NCI-H748 (cell line): ENCODE measurements at regions not wholly inside any gene's neighbourhood (a gene's known extent, or its start where the extent isn't known, plus 50 kb on each side); places are given as distances from the start of the nearest gene placed in this dataset.
A peak's percentile ranks its signal among the peaks of the same experiment; 100 is the strongest.

Experiments used
- DNase-seq: peaks from one replicate; lab custom pipeline; 2025; ENCODE audit not compliant: unreplicated experiment; lab: John Stamatoyannopoulos, UW

GRCh38 chr6:40799296-40800140, 212.4 kb upstream of the LRFN2 start:
- DNase-seq: no peak

DNA sequence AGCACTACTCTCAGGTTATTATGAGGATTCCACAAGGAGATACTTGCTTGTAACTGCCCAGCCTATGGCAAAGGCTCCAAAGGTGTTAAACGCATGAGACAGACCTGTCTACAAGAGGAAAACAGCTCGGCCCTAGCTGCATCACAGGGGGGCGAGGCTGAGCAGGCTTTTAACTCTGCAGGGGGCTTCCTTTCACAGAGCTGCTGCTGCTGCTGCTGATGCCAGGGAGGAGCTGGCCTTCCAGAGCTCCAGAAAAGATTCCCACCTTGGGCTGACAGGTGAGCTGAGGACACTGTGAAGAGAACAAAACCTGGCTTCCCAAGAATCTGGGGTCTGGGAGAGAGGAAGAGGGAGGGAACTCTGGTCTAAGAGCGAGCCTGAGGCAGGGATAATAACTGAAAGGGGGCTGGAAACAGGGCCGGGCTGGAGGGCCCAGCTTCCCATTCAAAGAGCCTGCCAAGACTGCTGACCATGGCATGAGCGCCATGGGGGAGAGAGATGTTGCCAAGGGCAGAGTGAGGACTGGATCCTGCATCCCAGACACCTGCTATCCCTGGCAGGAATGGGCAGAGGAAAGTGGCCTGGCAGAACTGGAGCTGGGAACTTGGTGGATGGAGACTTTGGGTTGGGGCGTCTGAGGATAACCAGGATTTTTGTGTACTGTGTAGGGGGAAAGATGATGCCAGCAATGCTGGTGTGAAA, 211.1 kb upstream of the LRFN2 start:
- DNase-seq: peak; percentile 42

DNA sequence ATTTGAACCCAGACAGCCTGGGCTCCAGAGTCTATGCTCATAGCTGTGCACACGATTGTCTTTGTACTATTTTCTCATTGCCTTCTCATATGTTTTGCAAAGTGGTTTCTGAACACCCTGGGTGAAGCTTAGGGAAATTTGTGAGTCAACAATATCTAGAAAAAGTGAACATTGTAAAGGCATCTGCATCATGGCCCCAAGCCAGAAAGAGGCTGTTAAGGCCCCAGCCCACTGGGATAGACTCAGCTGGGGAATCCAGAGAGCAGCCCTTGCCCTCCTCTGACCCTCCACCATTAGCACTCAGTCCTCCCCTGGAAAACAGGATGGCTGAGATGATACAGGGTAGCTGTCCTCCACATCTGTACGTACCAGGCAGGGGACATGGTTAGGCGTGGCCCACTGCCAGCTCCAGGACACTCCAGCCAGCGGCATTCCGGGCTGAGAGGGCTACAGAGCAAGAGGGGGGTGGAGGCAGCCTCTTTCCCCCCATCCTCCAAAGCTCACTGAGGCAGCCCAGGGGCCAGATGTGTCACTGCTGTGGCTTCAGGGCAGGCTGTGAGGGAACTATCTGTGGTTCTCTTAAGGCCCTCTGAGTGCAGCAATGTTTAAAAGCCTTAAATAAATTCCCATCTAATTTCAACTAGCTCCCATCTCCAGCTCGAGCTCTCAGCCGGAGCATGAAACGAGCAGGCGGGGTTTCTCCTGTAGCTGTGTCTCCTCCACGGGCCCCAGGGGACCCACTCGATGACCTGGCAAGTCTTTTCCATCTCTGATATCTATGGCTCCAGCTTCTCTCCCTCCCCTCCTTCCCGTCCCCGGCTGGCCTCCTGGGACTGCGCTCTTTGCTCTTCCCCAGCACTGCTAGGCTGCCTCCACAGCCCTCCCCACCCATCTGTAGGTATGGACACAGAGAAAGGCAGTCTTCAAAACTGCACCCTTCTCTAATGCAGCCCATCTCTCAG, 209.4 kb upstream of the LRFN2 start:
- DNase-seq: no peak

- DNase-seq: no peak
These were observed 207.4 kb upstream of the LRFN2 start for GRCh38 chr6:40794586-40794985.

DNA sequence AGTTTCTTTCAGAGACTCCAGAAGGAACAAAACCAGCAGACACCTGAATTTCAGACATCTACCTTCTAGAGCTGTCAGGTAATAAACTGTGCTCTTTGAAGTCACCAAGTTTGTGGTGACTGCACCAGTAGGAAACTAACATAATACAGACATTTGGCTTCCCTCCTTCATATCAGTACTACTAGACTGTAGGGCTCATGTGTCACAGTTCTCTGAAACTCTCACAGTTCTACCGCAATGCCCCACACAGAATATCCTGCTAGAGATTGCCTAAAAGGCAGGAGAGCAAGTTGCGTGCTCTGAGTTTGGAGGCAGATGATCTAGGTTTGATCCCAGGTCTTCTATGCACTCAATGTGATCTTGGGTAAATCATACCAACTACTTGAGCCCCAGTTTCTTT, 205.0 kb upstream of the LRFN2 start:
- no peak for DNase-seq

- no peak for DNase-seq
These were observed 203.8 kb upstream of the LRFN2 start for GRCh38 chr6:40791004-40791403.

- peak; percentile 11 for DNase-seq
These were observed 201.8 kb upstream of the LRFN2 start for GRCh38 chr6:40788661-40789655.

- DNase-seq: no peak
These were observed 195.2 kb upstream of the LRFN2 start for GRCh38 chr6:40782355-40782754.

GRCh38 chr6:40780637-40781036, 193.5 kb upstream of the LRFN2 start:
- no peak for DNase-seq

- DNase-seq: no peak
These were observed 192.2 kb upstream of the LRFN2 start for GRCh38 chr6:40779409-40779808.

GRCh38 chr6:40778918-40779317, 191.8 kb upstream of the LRFN2 start:
- no peak for DNase-seq

GRCh38 chr6:40778196-40778595, 191.0 kb upstream of the LRFN2 start:
- DNase-seq: no peak

DNA sequence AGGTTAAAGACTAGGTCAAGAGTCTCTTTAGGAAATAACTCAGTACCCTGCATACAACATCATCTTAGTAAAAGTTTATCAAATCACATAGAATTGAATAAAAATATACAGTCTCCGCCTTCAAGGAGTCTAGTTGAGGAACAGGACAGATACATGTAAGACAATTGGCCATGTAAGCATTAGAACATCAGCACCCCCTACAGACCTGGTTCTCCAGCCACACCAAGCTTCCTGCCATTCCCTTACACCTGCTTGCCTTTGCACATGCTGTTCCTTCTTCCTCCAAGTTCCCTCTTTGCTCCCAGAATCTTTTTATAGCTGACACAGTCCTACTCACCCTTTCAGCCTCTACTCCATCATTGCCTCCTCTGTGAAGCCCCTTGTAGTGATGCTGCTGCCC, 187.8 kb upstream of the LRFN2 start:
- peak; percentile 27 for DNase-seq

DNA sequence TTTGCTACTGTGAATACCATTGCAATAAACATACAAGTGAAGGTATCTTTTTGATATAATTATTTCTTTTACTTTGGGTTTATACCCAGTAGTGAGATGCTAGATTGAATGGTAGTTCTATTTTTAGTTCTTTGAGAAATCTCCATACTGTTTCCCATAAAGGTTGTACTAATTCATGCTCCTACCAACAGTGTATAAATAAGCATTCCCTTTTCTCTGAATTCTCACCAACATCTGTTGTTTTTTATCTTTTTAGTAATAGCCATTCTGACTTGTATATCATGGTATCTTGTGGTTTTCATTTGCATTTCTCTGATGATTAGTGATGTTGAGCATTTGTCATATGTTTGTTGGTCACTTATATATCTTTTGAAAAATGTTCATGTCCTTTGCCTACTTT, 183.6 kb upstream of the LRFN2 start:
- DNase-seq: no peak

GRCh38 chr6:40764726-40765125, 177.6 kb upstream of the LRFN2 start:
- DNase-seq: no peak

DNA sequence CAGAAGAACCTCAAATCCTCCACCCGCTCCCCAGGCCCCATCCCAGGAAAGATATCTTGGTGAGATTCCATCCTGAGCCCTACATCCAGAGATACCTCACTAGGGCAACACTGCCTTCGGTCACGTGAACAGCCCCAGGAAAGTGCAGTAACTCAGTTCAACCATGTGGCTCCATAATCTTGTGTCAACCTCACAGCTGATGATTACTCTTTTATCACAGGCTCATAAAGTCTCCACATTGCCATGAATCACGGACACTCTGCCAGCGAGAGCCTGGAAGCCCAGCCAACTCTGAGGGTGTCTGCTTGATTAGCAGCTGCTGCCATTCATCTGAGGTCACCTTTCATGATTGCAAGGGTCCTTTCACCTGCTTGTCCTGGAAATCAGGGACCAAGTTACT, 175.8 kb upstream of the LRFN2 start:
- no peak for DNase-seq

- no peak for DNase-seq
These were observed 173.7 kb upstream of the LRFN2 start for GRCh38 chr6:40760887-40761286.

DNA sequence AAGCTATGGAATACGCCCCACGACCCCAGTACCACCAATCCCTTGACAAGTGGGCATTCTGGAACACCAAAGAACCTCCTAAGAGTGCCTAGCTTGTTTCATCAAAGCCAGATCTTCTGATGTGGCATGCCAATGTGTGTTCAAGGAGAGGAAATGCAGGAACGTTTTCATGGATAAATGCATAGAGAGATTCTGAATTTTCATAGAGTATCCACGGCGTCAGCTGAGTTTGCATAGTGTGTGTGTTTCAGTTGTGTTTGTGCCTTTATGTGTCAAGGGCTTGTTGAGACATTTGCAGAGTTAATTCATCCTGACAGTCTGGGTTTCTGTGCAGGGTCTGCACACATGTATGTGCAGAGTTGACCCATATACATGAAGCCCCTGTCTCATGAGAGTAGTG, 172.7 kb upstream of the LRFN2 start:
- DNase-seq: no peak

DNA sequence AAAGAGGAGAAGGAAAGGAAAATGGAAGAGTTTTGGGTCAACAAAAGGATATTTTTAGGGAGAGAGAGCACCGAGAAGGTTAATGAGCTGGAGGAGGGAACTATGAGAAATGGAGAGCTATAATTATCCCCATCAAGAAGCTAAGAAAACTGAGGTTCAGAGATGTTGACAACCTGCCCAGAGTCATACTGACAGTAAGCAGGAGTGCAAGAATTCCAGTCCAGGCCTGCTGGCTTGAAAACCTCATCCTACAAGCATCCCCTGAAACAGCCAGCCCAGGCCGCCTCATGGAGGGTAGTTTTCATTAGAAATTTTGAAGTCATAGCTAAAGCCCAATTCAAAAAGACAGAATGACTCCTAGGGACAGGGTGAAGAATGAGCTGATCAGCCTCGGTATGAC, 172.1 kb upstream of the LRFN2 start:
- no peak for DNase-seq

DNA sequence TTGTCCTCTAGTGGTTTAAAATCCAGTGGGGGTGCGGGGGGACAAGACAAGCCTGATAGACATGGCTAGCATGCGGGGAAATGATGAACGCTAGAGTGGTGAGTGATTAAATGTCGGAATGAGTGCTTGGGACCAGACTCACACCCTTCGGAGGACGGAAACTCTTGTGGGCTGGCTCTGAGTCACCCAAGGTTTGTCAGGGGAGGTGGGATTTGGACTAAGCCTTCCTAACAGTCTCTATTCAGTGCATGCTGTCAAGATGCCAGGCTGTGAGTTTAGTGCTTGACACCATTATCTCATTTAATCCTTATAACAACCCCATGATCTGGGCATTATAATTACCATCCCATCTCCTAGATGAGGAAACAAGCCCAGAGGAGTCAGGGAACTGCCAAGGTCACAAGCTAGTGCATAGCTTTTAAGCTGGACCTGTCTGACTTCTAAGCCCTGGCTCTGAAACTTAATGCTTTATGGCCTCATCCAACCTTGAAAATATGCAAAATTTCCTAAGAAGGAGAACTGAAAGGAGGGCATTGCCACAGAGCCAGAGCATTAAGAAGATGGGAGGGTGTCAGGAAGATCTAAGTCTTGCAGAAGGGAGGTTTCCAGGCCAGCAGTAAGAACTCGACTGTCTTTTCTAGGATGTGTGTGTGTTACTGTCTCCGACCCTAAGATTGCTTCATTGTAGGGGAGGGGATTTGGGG, 168.7 kb upstream of the LRFN2 start:
- no peak for DNase-seq
